Activated T-cell treated with anti-CD3 and anti-CD28 coated beads, Interleukin-2, amount 50 U/mL, for 72 hours (primary cell): ENCODE measurements at regions not wholly inside any gene's neighbourhood (a gene's known extent, or its start where the extent isn't known, plus 50 kb on each side); places are given as distances from the start of the nearest gene placed in this dataset.
"Not testable (repeated sequence)": the region's sequence is repeated elsewhere in the genome, so short reads cannot be mapped to it uniquely, and the experiment has no call there.

ENCODE experiments used
- ATAC-seq, 2 donors: fragments of 150-1000 bp; cut with Tn5 transposase; replicated peaks in 1 of 2; 2 replicates each; pipeline ENCODE4 v1.10.0; 2021; ENCODE audit warnings: moderate library complexity in 2 of 2, mild to moderate bottlenecking in 1 of 2
- DNase-seq, 2 donors: peaks; one replicate each; pipeline ENCODE4 v3.0.0; 2021 to 2022; ENCODE audit warnings: mixed read lengths in 1 of 2
- H3K27ac Mint-ChIP-seq: one replicate; pipeline ENCODE4 v1.8.0; 2022; ENCODE audit warnings: mild to moderate bottlenecking, moderate library complexity, mixed read lengths
- H3K27me3 Mint-ChIP-seq: one replicate; pipeline ENCODE4 v1.8.0; 2022; ENCODE audit warnings: low read depth, mixed read lengths
- H3K36me3 Mint-ChIP-seq, 2 donors: one replicate each; pipeline ENCODE4 v1.8.0; 2022; ENCODE audit warnings: mixed read lengths in 2 of 2, mild to moderate bottlenecking in 1 of 2; ENCODE audit not compliant: insufficient read depth in 2 of 2
- H3K4me1 Mint-ChIP-seq: one replicate; pipeline ENCODE4 v1.8.0; 2022; ENCODE audit warnings: low read depth, mixed read lengths
- H3K4me3 Mint-ChIP-seq, 2 donors: one replicate each; pipeline ENCODE4 v1.8.0; 2022; ENCODE audit warnings: mild to moderate bottlenecking in 2 of 2, mixed read lengths in 2 of 2, moderate library complexity in 2 of 2
- H3K9me3 Mint-ChIP-seq, 2 donors: one replicate each; pipeline ENCODE4 v1.8.0; 2022; ENCODE audit warnings: mixed read lengths in 2 of 2

DNA sequence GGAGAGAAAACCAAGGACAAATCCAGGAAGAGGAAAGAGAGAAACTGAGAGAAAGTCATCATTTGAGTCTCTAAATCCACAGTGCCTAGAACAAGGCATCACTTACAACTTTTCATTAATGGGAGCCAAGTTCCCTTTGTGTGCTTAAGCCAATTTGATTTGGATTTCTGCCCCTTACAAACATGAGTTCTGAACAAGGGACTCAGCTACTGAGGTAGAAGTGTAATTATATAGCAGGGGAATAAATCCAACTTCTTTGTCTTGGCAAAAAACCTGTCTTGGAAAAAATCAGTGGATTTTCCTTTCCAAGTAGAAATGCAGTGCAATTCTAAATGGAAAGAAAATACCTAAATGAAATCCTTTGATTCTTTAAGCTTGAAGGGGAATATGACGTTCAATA is 307.2 kb upstream of the CNTN3 start:
- ATAC-seq (no peak), DNase-seq (no peak)
- Mint-ChIP-seq H3K36me3 (no peaks in the 10 kb centered on the region), H3K4me1 (no peaks in the 10 kb centered on the region), H3K4me3 (no peak overlapping the region), H3K27me3 (no peaks in the 10 kb centered on the region), H3K27ac (no peak overlapping the region), H3K9me3 (peaks cover 8 to 11% of the 10 kb centered on the region in 2 donors)

DNA sequence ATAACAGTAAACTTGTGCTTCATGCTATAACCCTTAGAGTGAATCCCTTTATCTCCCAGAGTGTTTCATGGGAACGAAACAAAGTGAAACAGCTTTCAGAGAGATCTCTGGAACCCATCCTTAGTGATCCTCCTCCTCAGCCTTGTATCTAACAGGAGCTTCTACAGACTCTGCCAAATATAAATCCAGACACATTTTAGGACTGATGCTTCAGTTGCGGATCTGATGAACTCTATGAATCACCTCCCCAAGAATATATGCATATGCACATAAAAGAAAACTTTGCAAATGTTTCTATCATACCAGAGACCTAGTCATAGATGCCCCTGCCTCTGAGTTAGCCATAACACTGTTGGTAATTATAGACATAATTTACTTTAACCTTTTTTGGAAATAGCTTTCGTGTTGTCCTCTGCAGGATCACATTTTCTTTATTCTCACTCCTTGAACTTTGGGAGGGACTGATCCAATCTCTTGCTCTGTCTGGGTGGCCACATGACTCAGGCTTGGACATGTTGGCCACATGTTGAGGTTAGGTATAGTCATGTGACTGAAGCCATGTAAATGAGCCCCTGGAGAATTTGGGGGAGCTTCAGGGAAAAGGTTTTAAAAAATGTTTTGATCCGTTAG is 306.4 kb upstream of the CNTN3 start:
- peaks cover 8% of the 10 kb centered on the region in 2 donors for H3K9me3 Mint-ChIP-seq
- H3K27ac Mint-ChIP-seq, result no peak overlapping the region
- ATAC-seq (no peak), DNase-seq (no peak)
- H3K27me3 Mint-ChIP-seq, result no peaks in the 10 kb centered on the region
- no peaks in the 10 kb centered on the region for H3K4me1 Mint-ChIP-seq
- no peaks in the 10 kb centered on the region for H3K36me3 Mint-ChIP-seq
- no peak overlapping the region for H3K4me3 Mint-ChIP-seq

DNA sequence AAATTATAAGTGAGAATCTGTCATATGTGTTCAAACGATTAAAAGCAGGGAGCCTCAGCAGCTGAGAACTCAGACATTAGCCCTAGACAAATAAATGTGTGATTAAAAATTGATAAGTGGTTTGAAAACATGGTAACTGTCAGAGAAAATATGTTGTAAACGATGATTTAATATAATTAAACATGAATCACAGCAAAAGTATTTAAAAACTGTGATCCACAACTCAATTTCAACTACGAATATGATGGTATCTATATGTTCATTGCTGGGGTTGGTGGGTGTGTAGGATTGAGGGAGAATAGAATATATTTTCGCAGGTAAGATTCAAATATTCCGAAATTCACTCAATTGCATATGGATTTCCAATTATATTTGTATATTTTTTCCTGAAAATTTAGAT is 302.2 kb upstream of the CNTN3 start:
- Mint-ChIP-seq H3K36me3 (no peaks in the 10 kb centered on the region), H3K4me3 (no peak overlapping the region), H3K27ac (no peak overlapping the region), H3K9me3 (peaks cover 8% of the 10 kb centered on the region in 2 donors), H3K4me1 (no peaks in the 10 kb centered on the region), H3K27me3 (no peaks in the 10 kb centered on the region)
- no peak for DNase-seq
- ATAC-seq, result no peak

DNA sequence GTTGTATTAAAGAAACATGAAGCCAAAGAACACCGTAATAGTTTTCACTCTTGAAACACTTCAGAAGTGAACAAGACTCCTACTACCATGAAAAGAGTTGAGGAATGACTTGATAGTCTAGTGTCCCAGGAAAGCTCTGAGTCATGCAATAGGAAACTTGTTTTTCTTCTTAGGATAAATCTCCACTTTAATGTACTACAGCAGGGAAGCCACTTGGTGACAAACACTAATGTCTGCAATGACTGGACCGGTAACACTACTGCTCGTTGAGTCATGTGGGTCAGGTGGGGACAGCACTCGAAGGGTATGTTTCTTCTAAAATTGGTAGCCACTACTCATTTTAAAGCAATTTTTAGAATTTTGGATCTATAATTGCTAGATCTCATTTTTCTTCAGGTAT is 291.7 kb upstream of the CNTN3 start:
- H3K27ac Mint-ChIP-seq, result no peak overlapping the region
- no peak overlapping the region for H3K4me3 Mint-ChIP-seq
- no peaks in the 10 kb centered on the region for H3K4me1 Mint-ChIP-seq
- no peaks in the 10 kb centered on the region for H3K36me3 Mint-ChIP-seq
- no peaks in the 10 kb centered on the region for H3K27me3 Mint-ChIP-seq
- no peak for DNase-seq
- peaks cover 4 to 10% of the 10 kb centered on the region in 2 donors for H3K9me3 Mint-ChIP-seq
- ATAC-seq, result no peak

DNA sequence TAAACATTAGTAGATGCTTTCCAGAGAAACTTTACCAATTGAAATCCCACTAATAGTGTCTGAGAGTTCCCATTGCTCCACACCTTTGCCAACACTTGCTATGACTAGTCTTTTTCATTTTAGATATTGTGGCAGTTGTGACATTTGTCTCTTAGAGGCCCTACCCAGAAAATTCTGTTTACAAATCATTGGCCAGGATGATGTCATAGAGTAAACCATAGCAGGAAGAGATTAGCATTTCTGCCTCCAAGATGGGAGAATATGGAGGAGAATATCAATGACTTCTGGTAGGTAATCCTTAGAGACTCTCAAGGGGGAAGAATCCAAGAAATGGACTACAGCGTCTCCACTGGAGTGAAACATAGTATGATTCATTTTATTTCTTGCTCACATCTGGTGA is 291.0 kb upstream of the CNTN3 start:
- DNase-seq (no peak), ATAC-seq (no peak)
- Mint-ChIP-seq H3K27me3 (no peaks in the 10 kb centered on the region), H3K9me3 (peaks cover 4 to 9% of the 10 kb centered on the region in 2 donors), H3K27ac (no peak overlapping the region), H3K36me3 (no peaks in the 10 kb centered on the region), H3K4me1 (no peaks in the 10 kb centered on the region), H3K4me3 (no peak overlapping the region)

DNA sequence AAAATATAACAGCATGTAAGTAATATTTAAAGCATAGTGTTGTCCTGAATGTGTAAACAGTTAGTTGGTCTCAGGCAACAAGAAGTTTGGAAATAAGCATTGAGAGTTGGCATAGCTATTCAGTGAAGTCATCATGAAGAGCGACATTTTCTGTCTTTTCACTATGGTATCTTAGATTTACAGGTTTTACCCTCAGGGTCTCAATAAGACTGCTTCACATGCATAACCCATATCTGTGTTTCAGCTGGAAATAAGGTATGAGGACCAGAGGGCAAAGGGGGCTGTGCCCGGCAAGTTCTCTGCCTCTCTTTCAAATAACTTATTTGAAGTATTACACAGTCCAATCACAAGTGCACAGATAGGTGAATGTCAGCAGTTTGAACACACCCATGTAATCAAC is 290.2 kb upstream of the CNTN3 start:
- no peaks in the 10 kb centered on the region for H3K27me3 Mint-ChIP-seq
- DNase-seq (no peak), ATAC-seq (no peak)
- H3K9me3 Mint-ChIP-seq, result peaks cover 4 to 9% of the 10 kb centered on the region in 2 donors
- H3K4me3 Mint-ChIP-seq, result no peak overlapping the region
- no peak overlapping the region for H3K27ac Mint-ChIP-seq
- no peaks in the 10 kb centered on the region for H3K4me1 Mint-ChIP-seq
- no peaks in the 10 kb centered on the region for H3K36me3 Mint-ChIP-seq

DNA sequence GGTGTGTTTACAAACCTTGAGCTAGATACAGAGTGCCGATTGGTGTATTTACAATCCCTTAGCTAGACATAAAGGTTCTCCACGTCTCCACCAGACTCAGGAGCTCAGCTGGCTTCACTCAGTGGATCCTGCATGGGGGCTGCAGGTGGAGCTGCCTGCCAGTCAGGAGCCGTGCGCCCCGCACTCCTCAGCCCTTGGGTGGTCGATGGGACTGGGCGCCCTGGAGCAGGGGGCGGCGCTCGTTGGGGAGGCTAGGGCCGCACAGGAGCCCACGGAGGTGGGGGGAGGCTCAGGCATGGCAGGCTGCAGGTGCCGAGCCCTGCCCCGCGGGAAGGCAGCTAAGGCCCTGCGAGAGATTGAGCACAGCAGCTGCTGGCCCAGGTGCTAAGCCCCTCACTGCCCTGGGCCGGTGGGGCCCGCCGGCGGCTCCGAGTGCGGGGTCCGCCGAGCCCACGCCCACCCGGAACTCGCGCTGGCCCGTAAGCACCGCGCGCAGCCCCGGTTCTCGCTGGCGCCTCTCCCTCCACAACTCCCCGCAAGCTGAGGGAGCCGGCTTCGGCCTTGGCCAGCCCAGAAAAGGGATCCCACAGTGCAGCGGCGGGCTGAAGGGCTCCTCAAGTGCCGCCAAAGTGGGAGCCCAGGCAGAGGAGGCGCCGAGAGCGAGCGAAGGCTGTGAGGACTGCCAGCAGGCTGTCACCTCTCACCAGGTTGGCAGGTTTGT is 285.5 kb upstream of the CNTN3 start:
- ATAC-seq, H3K27ac Mint-ChIP-seq, H3K4me3 Mint-ChIP-seq, H3K4me1 Mint-ChIP-seq, H3K36me3 Mint-ChIP-seq, H3K27me3 Mint-ChIP-seq, DNase-seq: not testable (repeated sequence)
- peaks cover 6 to 13% of the 10 kb centered on the region in 2 donors for H3K9me3 Mint-ChIP-seq

DNA sequence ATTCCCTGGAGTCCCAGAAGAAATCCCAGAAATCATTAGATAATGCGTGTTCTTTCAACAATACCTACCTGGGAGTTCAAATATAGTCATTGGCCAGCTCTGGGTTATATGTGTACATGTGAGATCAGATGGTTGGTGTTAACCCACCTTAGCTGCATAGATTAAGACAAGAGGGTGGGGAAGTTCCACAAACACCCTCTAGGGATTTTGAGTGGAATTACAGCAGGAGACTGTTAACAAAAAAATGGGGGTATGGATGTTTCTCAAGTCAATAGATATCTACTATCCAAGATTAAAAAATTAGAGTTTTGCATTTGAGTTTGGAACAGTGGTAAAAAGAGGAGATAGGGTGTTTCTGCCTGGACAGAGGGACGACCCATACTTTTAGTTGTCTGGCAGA is 282.5 kb upstream of the CNTN3 start:
- no peak for DNase-seq
- no peaks in the 10 kb centered on the region for H3K27me3 Mint-ChIP-seq
- H3K9me3 Mint-ChIP-seq, result peaks cover 7 to 14% of the 10 kb centered on the region in 2 donors
- H3K4me1 Mint-ChIP-seq, result no peaks in the 10 kb centered on the region
- no peaks in the 10 kb centered on the region for H3K36me3 Mint-ChIP-seq
- no peak overlapping the region for H3K27ac Mint-ChIP-seq
- ATAC-seq, result no peak
- H3K4me3 Mint-ChIP-seq, result no peak overlapping the region

DNA sequence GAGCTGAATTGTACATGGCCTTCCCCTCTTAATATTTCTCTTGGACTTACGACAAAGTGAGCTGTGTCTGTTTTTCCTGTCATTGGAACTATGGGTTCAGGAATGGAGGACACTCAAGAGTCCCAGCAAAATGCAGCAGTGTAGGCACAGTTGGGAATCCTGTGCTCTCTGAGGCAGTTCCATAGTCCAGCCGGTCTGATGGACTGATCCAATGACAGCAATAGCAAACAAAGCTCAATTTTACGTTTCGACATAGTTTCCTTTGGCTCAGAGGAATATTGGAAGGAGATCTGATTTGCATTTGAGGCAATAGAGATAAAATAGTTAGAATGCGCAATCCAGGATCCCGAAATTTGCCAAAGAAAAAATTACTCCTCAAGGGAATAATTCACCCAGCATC is 276.9 kb upstream of the CNTN3 start:
- Mint-ChIP-seq H3K4me1 (no peaks in the 10 kb centered on the region), H3K27me3 (no peaks in the 10 kb centered on the region), H3K36me3 (peaks cover 1% of the 10 kb centered on the region in 2 donors), H3K4me3 (no peak overlapping the region), H3K9me3 (peaks cover 4 to 7% of the 10 kb centered on the region in 2 donors), H3K27ac (no peak overlapping the region)
- DNase-seq, result no peak
- no peak for ATAC-seq

DNA sequence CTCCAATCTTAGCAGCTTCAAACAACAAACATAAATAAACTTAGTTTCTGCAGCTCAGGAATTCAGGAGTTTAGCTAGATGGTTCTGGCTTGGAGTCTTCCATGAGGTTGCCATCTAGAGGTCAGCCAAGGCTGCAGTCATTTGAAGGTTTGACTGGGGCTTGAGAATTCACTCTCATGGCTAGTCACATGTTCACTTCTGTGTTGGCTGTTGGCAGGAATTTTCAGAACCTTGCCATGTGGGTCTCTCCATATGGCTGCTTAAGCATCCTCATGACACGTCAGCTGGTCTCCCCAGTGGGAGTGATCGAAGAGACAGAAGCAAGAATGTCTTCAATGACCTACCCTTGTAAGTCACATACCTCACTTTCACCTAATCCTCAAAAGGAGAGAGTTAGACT is 269.2 kb upstream of the CNTN3 start:
- H3K4me1 Mint-ChIP-seq, result no peaks in the 10 kb centered on the region
- no peak overlapping the region for H3K4me3 Mint-ChIP-seq
- H3K27ac Mint-ChIP-seq, result no peak overlapping the region
- H3K36me3 Mint-ChIP-seq, result peaks cover 1% of the 10 kb centered on the region in 2 donors
- H3K9me3 Mint-ChIP-seq, result peaks cover 3 to 5% of the 10 kb centered on the region in 2 donors
- no peaks in the 10 kb centered on the region for H3K27me3 Mint-ChIP-seq
- ATAC-seq (no peak), DNase-seq (no peak)

DNA sequence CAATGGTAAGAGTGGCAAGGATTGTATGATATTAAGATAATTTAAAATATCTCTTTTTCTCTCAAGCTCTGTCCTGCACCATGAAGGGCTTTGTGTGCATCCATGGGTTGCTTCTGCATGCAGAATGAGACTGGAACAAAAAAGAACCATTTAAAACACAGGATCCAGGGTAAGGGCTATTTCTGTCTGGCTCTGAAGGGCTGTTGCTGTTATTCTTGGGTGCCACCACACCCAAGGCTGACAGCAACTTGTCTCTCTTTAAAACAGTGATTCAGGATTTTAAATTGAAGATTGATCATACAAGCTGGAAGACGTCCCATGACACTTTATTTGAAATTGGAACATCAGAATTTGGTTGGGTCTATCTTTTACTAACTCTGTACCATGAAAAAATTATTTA is 268.8 kb upstream of the CNTN3 start:
- Mint-ChIP-seq H3K4me1 (no peaks in the 10 kb centered on the region), H3K27ac (no peak overlapping the region), H3K9me3 (peaks cover 4 to 5% of the 10 kb centered on the region in 2 donors), H3K4me3 (no peak overlapping the region), H3K27me3 (no peaks in the 10 kb centered on the region), H3K36me3 (no peaks in the 10 kb centered on the region)
- ATAC-seq (no peak), DNase-seq (no peak)

DNA sequence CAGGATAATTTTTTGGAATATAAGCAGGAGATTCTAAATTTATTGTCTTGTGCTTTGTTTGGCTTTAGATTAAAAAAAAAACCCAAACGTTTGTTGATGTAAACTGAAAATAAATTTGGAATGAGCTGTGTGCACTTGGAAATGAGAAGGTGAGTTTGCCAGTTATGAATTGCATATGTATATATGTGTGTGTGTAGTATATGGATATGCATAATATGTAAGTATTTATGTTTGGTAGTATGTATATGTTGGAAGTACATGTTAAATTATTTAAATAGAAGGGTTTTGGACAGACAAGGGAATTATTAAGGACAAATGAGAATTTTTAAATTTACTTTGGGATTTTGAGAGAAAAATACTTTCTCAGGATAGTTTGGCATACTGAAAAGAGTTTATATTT is 265.8 kb upstream of the CNTN3 start:
- Mint-ChIP-seq H3K36me3 (no peaks in the 10 kb centered on the region), H3K4me3 (no peak overlapping the region), H3K4me1 (no peaks in the 10 kb centered on the region), H3K27ac (no peak overlapping the region), H3K9me3 (peaks cover 6 to 7% of the 10 kb centered on the region in 2 donors), H3K27me3 (no peaks in the 10 kb centered on the region)
- ATAC-seq (no peak), DNase-seq (no peak)

DNA sequence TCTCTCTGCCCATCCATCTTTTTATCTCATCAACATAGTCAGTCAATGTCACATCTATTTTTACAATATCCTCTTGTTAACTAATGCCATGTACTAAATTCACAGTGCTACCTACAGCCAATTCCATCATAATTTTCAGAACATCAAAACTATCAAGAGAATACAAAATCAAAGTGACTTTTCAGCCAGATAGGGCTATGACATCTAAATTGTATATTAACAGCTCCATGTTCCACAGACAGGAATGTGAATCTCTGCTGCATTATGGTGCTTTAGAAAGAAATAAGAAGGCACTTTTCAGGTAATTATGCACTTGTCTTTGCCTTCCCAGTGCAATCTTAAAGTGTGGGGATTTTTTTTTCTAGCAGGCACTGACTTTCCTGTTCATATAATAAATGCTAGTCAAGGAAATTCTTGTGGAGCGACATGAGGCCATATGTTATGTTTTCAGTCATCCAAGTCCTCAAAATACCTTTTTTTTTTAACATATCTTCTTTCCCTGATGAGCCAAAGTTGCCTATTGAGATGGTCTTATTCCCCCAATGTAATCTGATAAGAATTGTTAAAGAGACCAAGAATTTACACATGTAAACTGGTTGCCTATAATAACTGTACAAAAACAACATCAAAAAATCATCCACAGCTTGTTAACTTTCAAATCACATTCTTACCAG is 252.0 kb upstream of the CNTN3 start:
- Mint-ChIP-seq H3K27ac (no peak overlapping the region), H3K4me1 (no peaks in the 10 kb centered on the region), H3K27me3 (no peaks in the 10 kb centered on the region), H3K4me3 (no peak overlapping the region), H3K36me3 (no peaks in the 10 kb centered on the region), H3K9me3 (peaks cover 8 to 9% of the 10 kb centered on the region in 2 donors)
- ATAC-seq (no peak), DNase-seq (no peak)
